Astrocyte of the spinal cord (primary cell): ENCODE measurements at regions not wholly inside any gene's neighbourhood (a gene's known extent, or its start where the extent isn't known, plus 50 kb on each side); places are given as distances from the start of the nearest gene placed in this dataset.
A peak's percentile ranks its signal among the peaks of the same experiment; 100 is the strongest.

Experiments
- DNase-seq: peaks from one replicate; pipeline ENCODE4 v3.0.0; 2011; ENCODE audit warnings: low read depth, low spot score
- H3K4me3 ChIP-seq: 2 replicates; pipeline ENCODE4 v1.5.1; 2011; ENCODE audit warnings: low read depth, mild to moderate bottlenecking, low read length, moderate library complexity
- CTCF ChIP-seq: IDR thresholded peaks from 2 replicates; pipeline ENCODE4 v1.5.1; 2012; ENCODE audit warnings: low read depth, mild to moderate bottlenecking, low read length, inconsistent platforms
- in situ Hi-C: cut with HindIII; loops from 2 replicates; pipeline ENCODE4 v1.10.0; 2017; ENCODE audit warnings: low sequenced_read_pairs

GRCh38 chr5:60183881-60184280 is 290.4 kb upstream of the PDE4D start:
- in situ Hi-C loops: no loop called here
- no peak overlapping the region for H3K4me3 ChIP-seq
- no peak for DNase-seq
- TF ChIP-seq CTCF: no peak

DNA sequence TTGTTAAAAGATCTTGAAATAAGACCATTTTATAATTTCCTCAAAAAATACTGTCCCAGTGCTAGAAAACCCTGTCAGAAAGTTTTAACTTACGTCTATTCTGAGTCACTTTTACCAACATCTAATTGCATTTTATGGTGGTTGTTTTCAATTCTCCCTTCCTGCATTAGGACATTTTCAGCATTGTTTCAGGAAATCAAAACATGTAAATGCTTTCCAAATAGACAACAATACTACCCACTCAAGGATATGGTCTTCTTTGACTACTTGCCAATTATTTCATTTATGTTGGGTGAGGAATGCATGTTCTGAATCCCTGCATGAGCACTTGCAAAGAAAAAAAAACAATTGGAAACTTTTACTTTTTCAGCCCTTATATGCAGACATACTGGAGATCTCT is 284.6 kb upstream of the PDE4D start:
- DNase-seq: peak; percentile 83
- no peak overlapping the region for H3K4me3 ChIP-seq
- TF ChIP-seq CTCF: no peak
- in situ Hi-C loops: no loop called here

DNA sequence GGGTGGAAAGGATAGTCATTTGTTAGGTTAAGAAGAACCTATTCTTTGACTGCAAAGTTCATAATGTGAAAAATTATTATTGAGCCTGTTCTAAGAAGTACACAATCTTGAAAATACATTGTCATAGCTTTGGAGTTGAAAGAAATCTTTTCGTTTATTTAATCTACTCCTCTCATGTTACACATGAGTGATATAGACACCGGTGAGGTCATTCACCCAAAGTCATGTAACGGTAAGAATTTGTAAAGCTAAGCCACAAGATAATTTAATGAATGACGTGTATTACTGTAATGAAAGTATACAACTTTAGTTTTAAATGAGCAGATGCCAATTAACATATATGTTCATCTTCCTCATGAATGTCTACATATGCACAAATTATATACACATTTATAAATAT is 284.1 kb upstream of the PDE4D start:
- no peak for TF ChIP-seq CTCF
- peak; percentile 70 for DNase-seq
- in situ Hi-C loops: no loop called here
- H3K4me3 ChIP-seq: no peak overlapping the region

DNA sequence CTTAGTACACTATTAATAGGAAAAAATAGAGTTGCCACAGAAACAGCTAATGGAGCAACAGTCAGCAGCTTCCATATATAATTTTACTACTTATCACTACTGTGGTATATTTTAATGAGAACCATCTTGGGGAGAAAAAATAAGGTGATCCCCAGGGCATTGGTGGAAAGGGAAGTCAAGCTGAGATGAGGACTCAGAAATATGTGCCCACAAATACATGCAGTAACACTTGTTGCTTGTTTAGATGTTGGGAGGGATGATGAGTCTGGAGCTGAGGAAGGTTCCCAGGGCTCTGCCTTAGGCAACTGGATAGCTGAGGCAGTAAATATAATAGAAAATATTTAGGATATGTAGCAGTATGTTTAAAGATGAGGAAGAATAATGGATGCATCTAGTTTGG is 280.1 kb upstream of the PDE4D start:
- no peak for DNase-seq
- in situ Hi-C loops: no loop called here
- no peak for TF ChIP-seq CTCF
- H3K4me3 ChIP-seq: no peak overlapping the region

DNA sequence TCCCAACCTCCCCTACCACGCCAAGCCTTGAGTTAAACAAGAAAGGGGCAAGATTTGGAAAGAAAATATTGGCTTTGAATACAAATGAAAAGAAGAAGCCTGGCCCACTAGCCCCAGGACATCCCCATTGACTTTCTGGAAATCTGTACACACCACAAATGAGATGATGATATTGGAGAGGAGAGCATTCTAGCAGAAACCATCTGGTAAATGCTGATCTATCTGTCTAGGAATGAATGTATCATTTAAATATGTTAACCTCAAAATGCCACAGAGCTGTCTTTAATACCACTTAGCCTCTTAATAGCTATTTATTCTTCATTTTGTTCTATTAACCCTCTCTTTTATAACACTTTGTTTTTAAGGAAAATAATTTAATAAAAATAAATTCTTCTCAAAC is 270.2 kb upstream of the PDE4D start:
- in situ Hi-C loops: no loop called here
- no peak overlapping the region for H3K4me3 ChIP-seq
- TF ChIP-seq CTCF: no peak
- DNase-seq: peak; percentile 49

DNA sequence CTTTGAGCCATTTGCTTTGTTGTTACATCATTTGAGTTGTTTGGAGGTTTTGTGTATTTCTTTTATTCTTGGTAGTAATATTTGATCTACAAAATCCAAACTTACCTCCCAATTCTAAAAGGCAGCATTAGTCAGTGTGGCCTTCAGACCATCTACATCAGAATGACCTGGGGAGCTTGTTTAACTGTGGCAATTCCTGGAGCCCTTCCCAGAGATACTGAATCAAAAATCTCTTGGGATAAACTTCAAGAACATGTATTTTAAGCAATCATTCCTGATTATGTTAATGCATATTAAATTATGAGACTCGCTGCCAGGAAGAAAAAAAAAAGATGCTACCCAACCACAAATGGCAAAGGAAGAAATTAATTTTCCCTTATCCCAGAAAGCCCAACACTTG is 268.9 kb upstream of the PDE4D start:
- no peak overlapping the region for H3K4me3 ChIP-seq
- TF ChIP-seq CTCF: no peak
- no peak for DNase-seq
- in situ Hi-C loops: no loop called here

GRCh38 chr5:60161340-60161934 is 267.9 kb upstream of the PDE4D start:
- no peak overlapping the region for H3K4me3 ChIP-seq
- in situ Hi-C loops: no loop called here
- peak; percentile 55 for DNase-seq
- peak; percentile 68 for TF ChIP-seq CTCF
